Esophagus squamous epithelium (tissue), 5 donors: ENCODE measurements at regions not wholly inside any gene's neighbourhood (a gene's known extent, or its start where the extent isn't known, plus 50 kb on each side); places are given as distances from the start of the nearest gene placed in this dataset.
"Not testable (repeated sequence)": the region's sequence is repeated elsewhere in the genome, so short reads cannot be mapped to it uniquely, and the experiment has no call there.

Source experiments
- DNase-seq: peaks from one replicate; lab custom pipeline; 2025; lab: John Stamatoyannopoulos, UW
- H3K27ac ChIP-seq, 4 donors: fragments of 200-600 bp; sonication (generic); one replicate each; pipeline ENCODE4 v1.5.1; 2016 to 2019; ENCODE audit warnings: mild to moderate bottlenecking in 1 of 4
- H3K27me3 ChIP-seq, 4 donors: fragments of 200-600 bp; sonication (generic); 1 replicate in 3 of 4; 2 replicates in 1 of 4; pipeline versions ENCODE4 v1.5.1 to v1.6.0; 2017 to 2021; ENCODE audit warnings: antibody characterized with exemption in 1 of 4
- H3K36me3 ChIP-seq, 3 donors: fragments of 200-600 bp; sonication (generic); one replicate each; pipeline ENCODE4 v1.5.1; 2016 to 2019
- H3K4me1 ChIP-seq, 3 donors: fragments of 200-600 bp; sonication (generic); one replicate each; pipeline ENCODE4 v1.5.1; 2017 to 2019
- H3K4me3 ChIP-seq, 4 donors: fragments of 200-600 bp; sonication (generic); 1 replicate in 3 of 4; 2 replicates in 1 of 4; pipeline ENCODE4 v1.5.1; 2016 to 2019; ENCODE audit warnings: mild to moderate bottlenecking in 2 of 4, moderate library complexity in 1 of 4
- H3K9me3 ChIP-seq, 3 donors: fragments of 200-600 bp; sonication (generic); one replicate each; pipeline ENCODE4 v1.5.1; 2016 to 2019
- CTCF ChIP-seq, 6 experiments: fragments of 450-650 bp in 4 of 6; fragments of 200-600 bp in 2 of 6; sonication (generic) in 2 of 6; IDR thresholded peaks; one replicate each; pipeline ENCODE4 v1.5.1; 2016 to 2019; ENCODE audit warnings: antibody characterized with exemption in 6 of 6, mild to moderate bottlenecking in 4 of 6, moderate library complexity in 4 of 6
- POLR2A ChIP-seq, 4 donors: fragments of 450-650 bp; IDR thresholded peaks; one replicate each; pipeline ENCODE4 v1.6.1; 2017; ENCODE audit warnings: antibody characterized with exemption in 4 of 4, mild to moderate bottlenecking in 4 of 4, moderate library complexity in 3 of 4
- WGBS, 2 donors: methylation state at CpG; one replicate each; pipeline ENCODE4 v1.1.5; 2018; 5-methylcytosine and 5-hydroxymethylcytosine counted together
- intact Hi-C: fragments of 100-400 bp; cut with DNase I; formaldehyde crosslinking; loops from one replicate; pipeline ENCODE4 v1.15.0; 2022
- donor health status: DM: yes; HTN: yes; CAD: no.

- peaks cover 0 to 70% (median 0%) of the 10 kb centered on the region in 4 donors for H3K27me3 ChIP-seq
- H3K36me3 ChIP-seq: no peaks in the 10 kb centered on the region
- DNase-seq: no peak
- H3K4me1 ChIP-seq: peaks cover 0 to 18% (median 0%) of the 10 kb centered on the region in 3 donors
- H3K4me3 ChIP-seq: no peak overlapping the region
- intact Hi-C loops: no loop called here
- no peaks in the 10 kb centered on the region for H3K9me3 ChIP-seq
- no peak overlapping the region for H3K27ac ChIP-seq
- TF ChIP-seq CTCF (IDR thresholded peaks at IDR 0.05) (no peak), POLR2A (IDR thresholded peaks at IDR 0.05) (no peak)
- WGBS, 2 donors: 52 to 70% methylated on average over 2 of the region's 2 CpGs
Observed at GRCh38 chr9:1539216-1539615, 475.9 kb upstream of the SMARCA2 start.

DNA sequence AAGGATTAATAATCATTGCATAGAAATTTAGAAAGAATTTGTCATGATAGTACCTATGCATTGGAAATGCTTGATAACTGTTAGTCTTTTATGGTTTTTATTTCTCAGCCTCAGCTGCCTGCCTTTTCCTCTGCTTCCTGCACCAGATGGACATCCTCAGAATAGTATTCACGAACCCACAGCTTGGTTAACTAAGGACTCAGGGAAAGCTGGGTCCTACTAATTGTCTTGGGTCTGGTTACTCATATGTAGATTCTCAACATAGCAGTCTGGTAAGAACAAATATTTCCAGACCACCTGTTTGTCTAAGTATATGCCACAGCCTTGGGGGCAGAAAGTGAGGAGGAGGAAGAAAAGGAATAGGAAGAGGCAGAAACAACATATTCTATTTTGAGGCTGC, 464.5 kb upstream of the SMARCA2 start:
- Histone ChIP-seq H3K27ac (no peak overlapping the region), H3K4me1 (no peaks in the 10 kb centered on the region), H3K9me3 (no peaks in the 10 kb centered on the region), H3K36me3 (no peaks in the 10 kb centered on the region), H3K27me3 (peaks cover 0 to 16% (median 0%) of the 10 kb centered on the region in 4 donors), H3K4me3 (no peak overlapping the region)
- DNase-seq: no peak
- WGBS, 2 donors: 46 to 67% methylated on average over 1 of the region's 1 CpG
- intact Hi-C loops: no loop called here
- TF ChIP-seq POLR2A (IDR thresholded peaks at IDR 0.05) (no peak), CTCF (IDR thresholded peaks at IDR 0.05) (no peak)

GRCh38 chr9:1554081-1555035, 460.8 kb upstream of the SMARCA2 start:
- Histone ChIP-seq H3K4me1 (no peaks in the 10 kb centered on the region), H3K27me3 (peaks cover 0 to 4% (median 0%) of the 10 kb centered on the region in 4 donors), H3K4me3 (no peak overlapping the region), H3K9me3 (no peaks in the 10 kb centered on the region), H3K27ac (no peak overlapping the region), H3K36me3 (no peaks in the 10 kb centered on the region)
- TF ChIP-seq POLR2A (IDR thresholded peaks at IDR 0.05): no peak
- no peak for TF ChIP-seq CTCF (IDR thresholded peaks at IDR 0.05)
- WGBS, 2 donors: 45 to 65% methylated on average over 5 of the region's 5 CpGs
- intact Hi-C loops: no loop called here
- no peak for DNase-seq

- 60% methylated on average over 1 of the region's 10 CpGs; no CpG with 5 or more reads in 1 of the 2 donors for WGBS, 2 donors
- intact Hi-C loops, H3K4me3 ChIP-seq, H3K4me1 ChIP-seq, H3K27ac ChIP-seq, H3K9me3 ChIP-seq, DNase-seq, H3K36me3 ChIP-seq, H3K27me3 ChIP-seq: not testable (repeated sequence)
- TF ChIP-seq CTCF (IDR thresholded peaks at IDR 0.05): peak in 1 of 6 experiments; percentile 18
Observed at GRCh38 chr9:1558666-1559065, 456.5 kb upstream of the SMARCA2 start.

- Histone ChIP-seq H3K9me3 (peaks cover 0 to 5% (median 0%) of the 10 kb centered on the region in 3 donors), H3K36me3 (no peaks in the 10 kb centered on the region), H3K27ac (no peak overlapping the region), H3K4me1 (no peaks in the 10 kb centered on the region), H3K4me3 (no peak overlapping the region), H3K27me3 (no peaks in the 10 kb centered on the region)
- intact Hi-C loops: no loop called here
- 89% methylated on average over 1 of the region's 1 CpG; no CpG with 5 or more reads in 1 of the 2 donors for WGBS, 2 donors
- TF ChIP-seq CTCF (IDR thresholded peaks at IDR 0.05): no peak
- TF ChIP-seq POLR2A (IDR thresholded peaks at IDR 0.05): no peak
- no peak for DNase-seq
Observed at GRCh38 chr9:1575939-1576338, 439.2 kb upstream of the SMARCA2 start.
